ENCODE measurements at regions not wholly inside any gene's neighbourhood (a gene's known extent, or its start where the extent isn't known, plus 50 kb on each side); places are given as distances from the start of the nearest gene placed in this dataset.

- no peak for TF ChIP-seq CTCF (IDR thresholded peaks at IDR 0.05)
- TF ChIP-seq POLR2A (IDR thresholded peaks at IDR 0.05), result no peak
Measured at GRCh38 chr12:23049180-23049579, 424.2 kb downstream of the ETNK1 start.
